ENCODE measurements at regions not wholly inside any gene's neighbourhood (a gene's known extent, or its start where the extent isn't known, plus 50 kb on each side); places are given as distances from the start of the nearest gene placed in this dataset.

GRCh38 chr2:129901754-129902415 lies 77.6 kb upstream of the RAB6C start:
- no peak for DNase-seq (ENCODE audit: low read depth)

GRCh38 chr2:129902731-129903585 lies 76.5 kb upstream of the RAB6C start:
- no peak for DNase-seq (ENCODE audit: low read depth)

GRCh38 chr2:129903586-129904425 lies 75.7 kb upstream of the RAB6C start:
- no peak for DNase-seq (ENCODE audit: low read depth)

GRCh38 chr2:129904532-129905446 lies 74.7 kb upstream of the RAB6C start:
- DNase-seq (ENCODE audit: low read depth) = no peak

GRCh38 chr2:129905664-129906081 lies 73.8 kb upstream of the RAB6C start:
- no peak for DNase-seq (ENCODE audit: low read depth)

- DNase-seq (ENCODE audit: low read depth) = no peak
These were observed 73.2 kb upstream of the RAB6C start for GRCh38 chr2:129906139-129906860.

GRCh38 chr2:129906861-129907235 lies 72.6 kb upstream of the RAB6C start:
- DNase-seq (ENCODE audit: low read depth) = no peak

- no peak for DNase-seq (ENCODE audit: low read depth)
These were observed 72.0 kb upstream of the RAB6C start for GRCh38 chr2:129907256-129907998.

GRCh38 chr2:129908721-129909373 lies 70.6 kb upstream of the RAB6C start:
- DNase-seq (ENCODE audit: low read depth) = no peak

GRCh38 chr2:129909651-129910418 lies 69.6 kb upstream of the RAB6C start:
- DNase-seq (ENCODE audit: low read depth) = no peak

- DNase-seq (ENCODE audit: low read depth) = no peak
These were observed 68.8 kb upstream of the RAB6C start for GRCh38 chr2:129910446-129911362.

GRCh38 chr2:129911363-129912065 lies 68.0 kb upstream of the RAB6C start:
- no peak for DNase-seq (ENCODE audit: low read depth)

GRCh38 chr2:129912066-129912820 lies 67.2 kb upstream of the RAB6C start:
- no peak for DNase-seq (ENCODE audit: low read depth)

GRCh38 chr2:129912871-129913694 lies 66.4 kb upstream of the RAB6C start:
- no peak for DNase-seq (ENCODE audit: low read depth)

All from GM04504 (cell line).